IMR-90 (cell line): ENCODE measurements at regions not wholly inside any gene's neighbourhood (a gene's known extent, or its start where the extent isn't known, plus 50 kb on each side); places are given as distances from the start of the nearest gene placed in this dataset.

ENCODE experiments used
- ATAC-seq: fragments of 200-7000 bp; cut with Tn5 transposase; 2 replicates; pipeline ENCODE4 v1.9.1; 2020; ENCODE audit warnings: low read depth, mild to moderate bottlenecking, moderate library complexity
- BruUV-seq: library from RNA; stranded (reverse); fragments of 400-500 nt; replicated peaks from 2 replicates; lab custom pipeline; 2021; lab: Mats Ljungman, UMichigan
- CTCF ChIA-PET: fragments of 300-600 bp; formaldehyde crosslinking; extraction: SDS; loops from one replicate; lab custom pipeline; 2021; ENCODE audit warnings: antibody characterized with exemption; lab: Yijun Ruan, JAX
- POLR2A ChIA-PET: fragments of 300-600 bp; sonication (Branson Sonifier 250); formaldehyde crosslinking; loops from one replicate; lab custom pipeline; 2022; ENCODE audit warnings: antibody characterized with exemption; ENCODE audit not compliant: unreplicated experiment; lab: Charles Lee
- DNase-seq: peaks from one replicate; pipeline ENCODE4 v3.0.0; 2013
- H2AFZ ChIP-seq: replicated peaks from 2 replicates; pipeline ENCODE3; 2013; ENCODE audit warnings: low read length, mild to moderate bottlenecking; ENCODE audit not compliant: poor library complexity
- H2AK5ac ChIP-seq: 2 replicates; pipeline ENCODE4 v1.6.1; 2013; ENCODE audit warnings: low read depth, low read length, inconsistent platforms
- H2AK9ac ChIP-seq: replicated peaks from 2 replicates; pipeline ENCODE3; 2013; ENCODE audit warnings: mild to moderate bottlenecking, low read depth, low read length, moderate library complexity; ENCODE audit not compliant: poor library complexity
- H2BK120ac ChIP-seq: 2 replicates; pipeline ENCODE4 v1.6.1; 2013; ENCODE audit warnings: low read depth, low read length, inconsistent platforms
- H2BK15ac ChIP-seq: 3 replicates; pipeline ENCODE4 v1.6.1; 2013; ENCODE audit warnings: low read depth, low read length, inconsistent platforms
- H2BK20ac ChIP-seq: 2 replicates; pipeline ENCODE4 v1.6.1; 2013; ENCODE audit warnings: low read depth, mild to moderate bottlenecking, inconsistent platforms, low read length, moderate library complexity
- H2BK5ac ChIP-seq: 2 replicates; pipeline ENCODE4 v1.6.1; 2013; ENCODE audit warnings: mild to moderate bottlenecking, low read depth, low read length, inconsistent platforms; ENCODE audit not compliant: poor library complexity, severe bottlenecking
- H3K14ac ChIP-seq: replicated peaks from 2 replicates; pipeline ENCODE4 v1.6.1; 2013; ENCODE audit warnings: low read depth, low read length, inconsistent platforms
- H3K18ac ChIP-seq: 2 replicates; pipeline ENCODE4 v1.6.1; 2013; ENCODE audit warnings: low read depth, low read length, control low read depth
- H3K23ac ChIP-seq: 2 replicates; pipeline ENCODE4 v1.6.1; 2013; ENCODE audit warnings: low read depth, low read length, inconsistent platforms
- H3K27ac ChIP-seq: 2 replicates; pipeline ENCODE4 v1.5.1; 2013; ENCODE audit warnings: mild to moderate bottlenecking, control low read depth, low read length; ENCODE audit not compliant: insufficient read depth
- H3K27me3 ChIP-seq: 2 replicates; pipeline ENCODE4 v1.6.1; 2013; ENCODE audit warnings: low read length; ENCODE audit not compliant: control insufficient read depth, insufficient read depth
- H3K36me3 ChIP-seq: 2 replicates; pipeline ENCODE4 v1.6.1; 2013; ENCODE audit warnings: low read length, mixed read lengths; ENCODE audit not compliant: control insufficient read depth, insufficient read depth
- H3K4ac ChIP-seq: 2 replicates; pipeline ENCODE4 v1.6.1; 2013; ENCODE audit warnings: low read depth, low read length, inconsistent platforms
- H3K4me1 ChIP-seq: 2 replicates; pipeline ENCODE4 v1.6.1; 2013; ENCODE audit warnings: low read length, mixed read lengths; ENCODE audit not compliant: control insufficient read depth, insufficient read depth
- H3K4me2 ChIP-seq: 2 replicates; pipeline ENCODE4 v1.6.1; 2013; ENCODE audit warnings: low read depth, mild to moderate bottlenecking, control low read depth, low read length, moderate library complexity
- H3K4me3 ChIP-seq: 2 replicates; pipeline ENCODE4 v1.5.1; 2013; ENCODE audit warnings: low read depth, mild to moderate bottlenecking, control low read depth, low read length, moderate library complexity; ENCODE audit not compliant: insufficient read depth
- H3K56ac ChIP-seq: 2 replicates; pipeline ENCODE4 v1.6.1; 2013; ENCODE audit warnings: low read length, inconsistent platforms; ENCODE audit not compliant: insufficient read depth; ENCODE audit errors: extremely low read depth
- H3K79me1 ChIP-seq, 2 experiments: 2 replicates each; pipeline ENCODE4 v1.6.1; 2013; ENCODE audit warnings: low read length in 2 of 2, inconsistent platforms in 1 of 2, low read depth in 1 of 2
- H3K9ac ChIP-seq: 2 replicates; pipeline ENCODE4 v1.6.1; 2013; ENCODE audit warnings: low read depth, low read length, control low read depth
- H3K9me1 ChIP-seq: 2 replicates; pipeline ENCODE4 v1.6.1; 2013; ENCODE audit warnings: low read length, inconsistent platforms; ENCODE audit not compliant: insufficient read depth
- H3K9me3 ChIP-seq: 2 replicates; pipeline ENCODE4 v1.6.1; 2013; ENCODE audit warnings: low read length; ENCODE audit not compliant: control insufficient read depth, insufficient read depth
- H4K20me1 ChIP-seq: 2 replicates; pipeline ENCODE4 v1.6.1; 2013; ENCODE audit warnings: low read length, inconsistent platforms; ENCODE audit not compliant: insufficient read depth
- H4K5ac ChIP-seq: 2 replicates; pipeline ENCODE4 v1.6.1; 2013; ENCODE audit warnings: mild to moderate bottlenecking, low read depth, low read length, control low read depth
- H4K8ac ChIP-seq, 2 experiments: 2 replicates each; pipeline ENCODE4 v1.6.1; 2013; ENCODE audit warnings: low read depth in 2 of 2, low read length in 2 of 2, control low read depth in 1 of 2, inconsistent platforms in 1 of 2
- H4K91ac ChIP-seq: 2 replicates; pipeline ENCODE4 v1.6.1; 2013; ENCODE audit warnings: low read depth, low read length, inconsistent platforms; ENCODE audit not compliant: insufficient read depth
- RAD21 ChIP-seq: IDR thresholded peaks from 2 replicates; pipeline ENCODE4 v1.6.1; 2012; ENCODE audit warnings: low read length, improper control_type of control experiment
- RCOR1 ChIP-seq: IDR thresholded peaks from 2 replicates; pipeline ENCODE4 v1.6.1; 2012; ENCODE audit warnings: mild to moderate bottlenecking, low read length, improper control_type of control experiment; ENCODE audit not compliant: insufficient replicate concordance
- RFX5 ChIP-seq: IDR thresholded peaks from 2 replicates; pipeline ENCODE4 v1.8.0; 2012; ENCODE audit warnings: low read depth, mild to moderate bottlenecking, low read length, moderate library complexity
- WGBS, 2 experiments: methylation state at CpG; one replicate each; pipeline versions ENCODE4 v1.1.5 to v1.1.7; 2013; ENCODE audit warnings: missing lambda C conversion rate in 2 of 2; ENCODE audit not compliant: insufficient read length in 1 of 2; ENCODE audit errors: extremely low coverage in 2 of 2; 5-methylcytosine and 5-hydroxymethylcytosine counted together
- dilution Hi-C: fragments of 300-500 bp; cut with HindIII; formaldehyde crosslinking; loops from one replicate; pipeline ENCODE4 v1.14.3; 2018; ENCODE audit warnings: low sequenced_read_pairs; ENCODE audit not compliant: unreplicated experiment
- in situ Hi-C: fragments of 300-500 bp; cut with MboI; formaldehyde crosslinking; loops from 3 replicates; pipeline ENCODE4 v1.14.3; 2019; ENCODE audit warnings: low sequenced_read_pairs, inconsistent platforms, mixed read lengths
- intact Hi-C: fragments of 100-400 bp; cut with micrococcal nuclease; formaldehyde crosslinking; loops from 2 replicates; pipeline ENCODE4 v1.10.0; 2022
- TF ChIP-seq, protein P1 (sequence below): conservative IDR thresholded peaks from 2 replicates; pipeline ENCODE4 v1.5.1; 2012; ENCODE audit warnings: mild to moderate bottlenecking, low read depth, low read length, improper control_type of control experiment

DNA sequence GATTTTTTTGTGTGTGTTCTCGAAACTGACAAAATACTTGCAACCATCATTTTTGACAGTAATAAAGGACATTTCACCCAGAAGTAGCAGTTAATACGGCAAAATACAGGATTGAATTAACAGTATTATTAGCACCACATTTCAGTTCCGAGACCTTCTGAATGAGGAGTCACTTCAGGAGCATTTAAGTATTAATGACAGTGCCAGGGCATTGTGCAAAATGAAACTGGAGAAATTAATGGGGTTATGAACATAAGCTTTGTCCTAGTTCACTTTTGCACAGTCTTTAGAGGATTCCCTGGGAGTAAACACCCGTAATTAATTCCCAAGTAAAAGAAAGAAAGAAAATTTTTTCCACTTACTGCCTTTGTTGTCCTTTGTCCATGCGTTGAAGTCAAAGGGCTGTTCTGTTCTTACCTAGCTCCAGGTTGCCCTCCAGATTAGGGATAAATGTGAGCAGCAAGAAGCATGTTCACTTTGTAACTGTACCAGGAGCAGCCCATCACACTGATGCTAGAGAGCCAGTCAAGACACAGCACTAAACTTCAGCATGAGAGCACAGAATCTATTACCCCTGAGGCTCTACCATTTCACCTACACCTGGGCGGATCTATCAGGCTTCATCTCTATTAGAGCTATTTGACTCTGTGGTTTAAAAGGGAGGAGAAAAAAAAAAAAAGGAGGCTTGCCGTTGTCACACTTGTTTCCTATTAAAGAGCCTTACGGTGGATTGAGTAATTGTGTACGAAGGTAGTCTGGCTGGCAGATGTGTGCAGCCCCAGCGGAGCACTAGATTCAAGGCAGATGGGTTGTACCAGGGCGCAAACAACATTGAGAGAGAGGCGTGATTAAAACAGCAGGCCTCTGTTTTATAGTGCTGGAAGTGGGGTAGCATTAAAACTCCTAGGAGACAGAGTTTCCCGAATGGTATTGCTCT is 297.8 kb upstream of the SEMA3A start (continued):
- no peak for TF ChIP-seq RFX5

DNA sequence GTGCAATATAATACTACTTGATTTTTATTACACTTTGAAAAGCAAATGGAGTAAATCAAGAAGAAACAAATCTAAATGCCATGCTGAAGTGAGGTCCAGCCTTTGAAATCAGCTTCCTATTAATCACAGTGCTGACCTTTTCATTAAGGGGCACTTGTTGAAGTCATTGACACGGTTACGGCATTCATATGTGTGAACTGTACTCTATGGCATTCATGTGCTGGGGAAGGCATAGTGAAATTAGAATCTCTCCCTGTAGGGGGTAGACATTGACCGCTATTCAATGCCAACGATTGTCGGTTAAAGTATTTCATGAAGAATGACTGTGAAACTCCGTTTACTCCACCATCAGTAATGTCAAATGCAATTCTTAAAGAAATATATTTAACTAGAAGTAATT is 296.1 kb upstream of the SEMA3A start:
- no peak overlapping the region for H4K5ac ChIP-seq
- in situ Hi-C loops = no loop called here
- no peak overlapping the region for H3K9ac ChIP-seq
- no peak overlapping the region for H3K14ac ChIP-seq
- H3K36me3 ChIP-seq = no peaks in the 10 kb centered on the region
- no peak overlapping the region for H3K23ac ChIP-seq
- TF ChIP-seq RCOR1 (no peak), RAD21 (no peak)
- TF ChIP-seq, protein P1, sequence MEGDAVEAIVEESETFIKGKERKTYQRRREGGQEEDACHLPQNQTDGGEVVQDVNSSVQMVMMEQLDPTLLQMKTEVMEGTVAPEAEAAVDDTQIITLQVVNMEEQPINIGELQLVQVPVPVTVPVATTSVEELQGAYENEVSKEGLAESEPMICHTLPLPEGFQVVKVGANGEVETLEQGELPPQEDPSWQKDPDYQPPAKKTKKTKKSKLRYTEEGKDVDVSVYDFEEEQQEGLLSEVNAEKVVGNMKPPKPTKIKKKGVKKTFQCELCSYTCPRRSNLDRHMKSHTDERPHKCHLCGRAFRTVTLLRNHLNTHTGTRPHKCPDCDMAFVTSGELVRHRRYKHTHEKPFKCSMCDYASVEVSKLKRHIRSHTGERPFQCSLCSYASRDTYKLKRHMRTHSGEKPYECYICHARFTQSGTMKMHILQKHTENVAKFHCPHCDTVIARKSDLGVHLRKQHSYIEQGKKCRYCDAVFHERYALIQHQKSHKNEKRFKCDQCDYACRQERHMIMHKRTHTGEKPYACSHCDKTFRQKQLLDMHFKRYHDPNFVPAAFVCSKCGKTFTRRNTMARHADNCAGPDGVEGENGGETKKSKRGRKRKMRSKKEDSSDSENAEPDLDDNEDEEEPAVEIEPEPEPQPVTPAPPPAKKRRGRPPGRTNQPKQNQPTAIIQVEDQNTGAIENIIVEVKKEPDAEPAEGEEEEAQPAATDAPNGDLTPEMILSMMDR = no peak
- no peaks in the 10 kb centered on the region for H3K9me1 ChIP-seq
- no peak overlapping the region for H3K4me2 ChIP-seq
- H2AK5ac ChIP-seq = no peak overlapping the region
- no peak overlapping the region for H2AFZ ChIP-seq
- dilution Hi-C loops = no loop called here
- no peak overlapping the region for H3K4ac ChIP-seq
- ATAC-seq (no peak), DNase-seq (no peak)
- H4K91ac ChIP-seq = no peak overlapping the region
- no peak overlapping the region for H4K8ac ChIP-seq
- no peaks in the 10 kb centered on the region for H3K9me3 ChIP-seq
- no peaks in the 10 kb centered on the region for H3K27me3 ChIP-seq
- no peak overlapping the region for H2BK120ac ChIP-seq
- H2BK5ac ChIP-seq = no peak overlapping the region
- intact Hi-C loops = no loop called here
- H3K27ac ChIP-seq = no peak overlapping the region
- no peak overlapping the region for H3K18ac ChIP-seq
- no CpG with 5 or more reads among the region's 6 CpGs for WGBS, 2 experiments
- H2BK15ac ChIP-seq = no peak overlapping the region
- H2AK9ac ChIP-seq = no peak overlapping the region
- no peak overlapping the region for H2BK20ac ChIP-seq
- no peaks in the 10 kb centered on the region for H4K20me1 ChIP-seq
- BruUV-seq = no TSS peak
- H3K56ac ChIP-seq = no peak overlapping the region
- H3K4me1 ChIP-seq = no peaks in the 10 kb centered on the region
- ChIA-PET CTCF (no interaction called here), POLR2A (no interaction called here)
- no peak overlapping the region for H3K4me3 ChIP-seq
- H3K79me1 ChIP-seq = no peaks in the 10 kb centered on the region
